ENCODE measurements at regions not wholly inside any gene's neighbourhood (a gene's known extent, or its start where the extent isn't known, plus 50 kb on each side); places are given as distances from the start of the nearest gene placed in this dataset.

DNA sequence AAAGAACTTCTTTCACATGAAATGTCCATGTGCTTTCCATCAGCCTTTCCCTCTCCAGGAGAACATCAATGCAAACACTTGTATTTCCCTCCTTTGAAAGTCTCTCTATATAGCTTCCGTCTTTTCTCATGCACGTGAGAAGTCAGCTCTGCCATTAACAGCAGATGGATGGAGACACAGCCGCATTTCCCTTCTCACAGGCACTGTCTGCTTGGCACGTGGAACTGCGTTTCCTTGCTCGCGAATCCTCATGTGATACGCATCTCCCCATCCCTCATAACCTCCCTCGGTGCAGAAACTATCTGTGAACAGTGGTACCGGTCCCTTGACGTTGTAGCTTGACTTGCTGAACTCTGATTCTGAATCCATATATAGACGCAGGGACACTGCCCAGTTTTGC, 717.0 kb upstream of the RBFOX1 start:
- Mint-ChIP-seq H3K9me3 (ENCODE audit: unreplicated experiment) (peaks cover 5% of the 10 kb centered on the region), H3K27ac (ENCODE audit: unreplicated experiment) (no peak overlapping the region), H3K4me3 (ENCODE audit: unreplicated experiment) (no peak overlapping the region), H3K4me1 (ENCODE audit: low read depth, unreplicated experiment) (no peaks in the 10 kb centered on the region), H3K27me3 (ENCODE audit: unreplicated experiment) (no peaks in the 10 kb centered on the region), H3K36me3 (ENCODE audit: unreplicated experiment) (peaks cover 10% of the 10 kb centered on the region)
- TF ChIP-seq, protein P1, sequence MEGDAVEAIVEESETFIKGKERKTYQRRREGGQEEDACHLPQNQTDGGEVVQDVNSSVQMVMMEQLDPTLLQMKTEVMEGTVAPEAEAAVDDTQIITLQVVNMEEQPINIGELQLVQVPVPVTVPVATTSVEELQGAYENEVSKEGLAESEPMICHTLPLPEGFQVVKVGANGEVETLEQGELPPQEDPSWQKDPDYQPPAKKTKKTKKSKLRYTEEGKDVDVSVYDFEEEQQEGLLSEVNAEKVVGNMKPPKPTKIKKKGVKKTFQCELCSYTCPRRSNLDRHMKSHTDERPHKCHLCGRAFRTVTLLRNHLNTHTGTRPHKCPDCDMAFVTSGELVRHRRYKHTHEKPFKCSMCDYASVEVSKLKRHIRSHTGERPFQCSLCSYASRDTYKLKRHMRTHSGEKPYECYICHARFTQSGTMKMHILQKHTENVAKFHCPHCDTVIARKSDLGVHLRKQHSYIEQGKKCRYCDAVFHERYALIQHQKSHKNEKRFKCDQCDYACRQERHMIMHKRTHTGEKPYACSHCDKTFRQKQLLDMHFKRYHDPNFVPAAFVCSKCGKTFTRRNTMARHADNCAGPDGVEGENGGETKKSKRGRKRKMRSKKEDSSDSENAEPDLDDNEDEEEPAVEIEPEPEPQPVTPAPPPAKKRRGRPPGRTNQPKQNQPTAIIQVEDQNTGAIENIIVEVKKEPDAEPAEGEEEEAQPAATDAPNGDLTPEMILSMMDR (IDR thresholded peaks at IDR 0.05; ENCODE audit: partially characterized antibody, unreplicated experiment): no peak
- DNase-seq: no peak

DNA sequence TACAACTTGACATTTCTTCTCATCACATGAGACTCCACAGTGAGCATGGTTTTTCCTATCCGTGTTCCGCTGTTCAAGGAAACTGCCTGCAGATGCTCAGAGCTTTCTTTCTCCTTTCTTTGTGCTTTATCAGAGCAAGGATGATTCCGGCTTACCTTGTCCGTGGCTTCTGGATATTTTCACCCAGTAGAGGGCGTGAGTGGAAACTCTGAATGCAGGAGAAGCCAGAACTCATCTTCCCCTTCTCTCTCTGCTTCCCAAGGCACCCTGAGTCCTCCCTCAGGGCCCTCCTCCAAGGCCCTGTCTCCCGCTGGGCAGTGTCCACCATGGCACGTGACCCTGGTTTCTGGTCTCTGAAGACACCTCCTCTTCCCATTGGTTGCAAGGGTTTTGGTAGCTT, 721.1 kb upstream of the RBFOX1 start:
- Mint-ChIP-seq H3K9me3 (ENCODE audit: unreplicated experiment) (peaks cover 2% of the 10 kb centered on the region), H3K36me3 (ENCODE audit: unreplicated experiment) (no peaks in the 10 kb centered on the region), H3K27me3 (ENCODE audit: unreplicated experiment) (no peaks in the 10 kb centered on the region), H3K4me3 (ENCODE audit: unreplicated experiment) (no peak overlapping the region), H3K4me1 (ENCODE audit: low read depth, unreplicated experiment) (no peaks in the 10 kb centered on the region), H3K27ac (ENCODE audit: unreplicated experiment) (no peak overlapping the region)
- DNase-seq: no peak
- TF ChIP-seq, protein P1 (IDR thresholded peaks at IDR 0.05; ENCODE audit: partially characterized antibody, unreplicated experiment): no peak

DNA sequence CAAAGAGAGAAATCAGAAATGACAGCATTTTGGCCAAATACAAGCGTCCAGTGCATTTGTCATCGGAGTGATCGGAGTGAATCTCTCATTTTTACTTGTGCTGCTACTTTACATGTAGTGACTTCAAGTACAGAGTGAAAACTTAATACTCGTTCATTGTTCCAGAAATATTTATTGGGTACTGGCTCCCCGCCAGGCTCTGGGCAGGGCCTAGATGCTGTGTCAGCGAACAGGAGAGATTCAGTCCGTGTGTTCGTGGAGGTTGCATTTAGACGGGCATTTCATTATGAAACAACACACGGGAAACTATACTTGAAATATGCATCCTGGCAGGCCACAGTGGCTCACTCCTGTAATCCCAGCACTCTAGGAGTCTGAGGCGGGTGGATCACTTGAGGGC, 727.2 kb upstream of the RBFOX1 start:
- DNase-seq: no peak
- H3K36me3 Mint-ChIP-seq (ENCODE audit: unreplicated experiment): no peaks in the 10 kb centered on the region

DNA sequence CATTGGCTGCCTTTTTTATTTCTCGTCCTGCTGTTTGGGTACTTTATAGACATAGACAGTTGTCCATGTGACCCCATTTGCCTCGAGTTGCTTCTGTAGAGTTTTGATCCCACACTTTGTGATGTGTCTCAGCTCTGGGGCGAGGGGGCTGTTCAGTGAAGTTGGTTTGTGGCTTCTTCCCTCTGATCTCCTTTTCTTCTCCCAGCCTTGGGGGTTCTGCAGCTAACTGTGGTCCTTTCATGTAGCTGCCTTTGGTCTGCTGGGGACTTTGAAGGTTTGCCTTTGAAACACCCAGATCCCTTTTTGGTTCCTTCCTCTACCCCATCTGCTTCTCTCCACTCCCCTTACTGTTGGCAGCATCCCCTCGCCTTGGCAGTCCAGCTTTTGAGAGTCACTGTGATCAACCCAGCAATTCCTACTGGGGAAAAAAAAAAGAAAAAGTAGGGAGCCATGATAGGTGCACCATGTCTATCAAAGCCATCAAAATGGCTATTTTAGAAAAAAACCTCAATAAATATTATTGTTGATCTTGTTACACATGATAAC, 728.8 kb upstream of the RBFOX1 start:
- DNase-seq: no peak
- H3K4me1 Mint-ChIP-seq (ENCODE audit: low read depth, unreplicated experiment): no peaks in the 10 kb centered on the region
- H3K27me3 Mint-ChIP-seq (ENCODE audit: unreplicated experiment): no peaks in the 10 kb centered on the region
- no peak overlapping the region for H3K4me3 Mint-ChIP-seq (ENCODE audit: unreplicated experiment)
- no peak overlapping the region for H3K27ac Mint-ChIP-seq (ENCODE audit: unreplicated experiment)
- no peaks in the 10 kb centered on the region for H3K36me3 Mint-ChIP-seq (ENCODE audit: unreplicated experiment)
- TF ChIP-seq, protein P1 (IDR thresholded peaks at IDR 0.05; ENCODE audit: partially characterized antibody, unreplicated experiment): no peak
- peaks cover 3% of the 10 kb centered on the region for H3K9me3 Mint-ChIP-seq (ENCODE audit: unreplicated experiment)

More for the DNA sequence above, 727.2 kb upstream of the RBFOX1 start:
- no peak overlapping the region for H3K27ac Mint-ChIP-seq (ENCODE audit: unreplicated experiment)
- H3K4me3 Mint-ChIP-seq (ENCODE audit: unreplicated experiment): no peak overlapping the region
- TF ChIP-seq, protein P1 (IDR thresholded peaks at IDR 0.05; ENCODE audit: partially characterized antibody, unreplicated experiment): no peak
- H3K4me1 Mint-ChIP-seq (ENCODE audit: low read depth, unreplicated experiment): no peaks in the 10 kb centered on the region
- H3K27me3 Mint-ChIP-seq (ENCODE audit: unreplicated experiment): no peaks in the 10 kb centered on the region
- peaks cover 4% of the 10 kb centered on the region for H3K9me3 Mint-ChIP-seq (ENCODE audit: unreplicated experiment)

DNA sequence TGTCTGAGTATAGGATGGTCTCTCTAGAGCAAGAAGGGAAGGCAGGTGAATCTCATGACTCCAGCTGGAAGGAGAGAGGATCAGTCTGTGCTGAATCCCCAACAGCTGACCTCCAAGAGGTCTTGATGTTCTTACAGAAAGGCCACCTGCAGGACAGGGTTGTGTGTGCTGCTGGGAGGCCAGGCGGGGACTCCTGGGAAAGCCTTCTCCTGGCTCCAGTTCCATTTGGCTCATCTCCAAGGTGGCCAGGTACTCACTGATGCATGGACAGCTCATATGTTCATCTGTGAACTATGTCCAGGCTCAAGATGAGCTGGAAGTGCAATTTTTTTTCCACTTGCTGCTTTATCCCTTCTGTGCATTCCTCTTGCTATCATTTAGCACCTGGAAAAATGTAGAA, 730.2 kb upstream of the RBFOX1 start:
- peaks cover 3% of the 10 kb centered on the region for H3K9me3 Mint-ChIP-seq (ENCODE audit: unreplicated experiment)
- H3K36me3 Mint-ChIP-seq (ENCODE audit: unreplicated experiment): no peaks in the 10 kb centered on the region
- H3K4me3 Mint-ChIP-seq (ENCODE audit: unreplicated experiment): no peak overlapping the region
- H3K27me3 Mint-ChIP-seq (ENCODE audit: unreplicated experiment): no peaks in the 10 kb centered on the region
- DNase-seq: no peak
- H3K4me1 Mint-ChIP-seq (ENCODE audit: low read depth, unreplicated experiment): no peaks in the 10 kb centered on the region
- TF ChIP-seq, protein P1 (IDR thresholded peaks at IDR 0.05; ENCODE audit: partially characterized antibody, unreplicated experiment): no peak
- H3K27ac Mint-ChIP-seq (ENCODE audit: unreplicated experiment): no peak overlapping the region

All from glutamatergic neuron (in vitro differentiated cells).